Neural cell (in vitro differentiated cells): ENCODE measurements at regions not wholly inside any gene's neighbourhood (a gene's known extent, or its start where the extent isn't known, plus 50 kb on each side); places are given as distances from the start of the nearest gene placed in this dataset.

Experiments
- TF ChIP-seq, protein P1 (sequence below): fragments of 450-650 bp; IDR thresholded peaks from 2 replicates; pipeline ENCODE4 v1.5.1; 2014; ENCODE audit warnings: antibody characterized with exemption, mild to moderate bottlenecking, moderate library complexity; ENCODE audit not compliant: poor library complexity, severe bottlenecking
- TF ChIP-seq, protein P2 (sequence below): IDR thresholded peaks from 2 replicates; pipeline ENCODE4 v1.6.1; 2012; ENCODE audit warnings: borderline replicate concordance

DNA sequence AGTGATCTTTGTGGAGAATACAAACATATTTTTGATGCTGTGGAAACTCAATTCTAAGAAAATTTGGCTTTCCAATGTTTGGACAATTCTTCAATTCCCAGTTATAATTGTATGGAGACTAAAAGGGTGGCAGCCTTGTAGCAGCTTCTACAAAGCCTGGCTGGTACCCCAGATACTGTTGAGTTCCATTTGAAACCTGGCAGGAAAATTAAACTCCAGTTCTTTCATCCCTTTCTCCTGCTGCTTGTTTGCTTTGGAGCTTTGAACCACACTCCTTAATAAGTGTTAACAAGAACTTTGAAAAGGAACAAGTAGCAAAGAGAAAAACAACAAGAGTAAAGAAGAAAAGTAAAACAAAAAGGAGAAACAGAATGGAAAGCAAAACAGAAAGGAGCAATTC is 172.6 kb upstream of the ADAMTS5 start:
- TF ChIP-seq, protein P1, sequence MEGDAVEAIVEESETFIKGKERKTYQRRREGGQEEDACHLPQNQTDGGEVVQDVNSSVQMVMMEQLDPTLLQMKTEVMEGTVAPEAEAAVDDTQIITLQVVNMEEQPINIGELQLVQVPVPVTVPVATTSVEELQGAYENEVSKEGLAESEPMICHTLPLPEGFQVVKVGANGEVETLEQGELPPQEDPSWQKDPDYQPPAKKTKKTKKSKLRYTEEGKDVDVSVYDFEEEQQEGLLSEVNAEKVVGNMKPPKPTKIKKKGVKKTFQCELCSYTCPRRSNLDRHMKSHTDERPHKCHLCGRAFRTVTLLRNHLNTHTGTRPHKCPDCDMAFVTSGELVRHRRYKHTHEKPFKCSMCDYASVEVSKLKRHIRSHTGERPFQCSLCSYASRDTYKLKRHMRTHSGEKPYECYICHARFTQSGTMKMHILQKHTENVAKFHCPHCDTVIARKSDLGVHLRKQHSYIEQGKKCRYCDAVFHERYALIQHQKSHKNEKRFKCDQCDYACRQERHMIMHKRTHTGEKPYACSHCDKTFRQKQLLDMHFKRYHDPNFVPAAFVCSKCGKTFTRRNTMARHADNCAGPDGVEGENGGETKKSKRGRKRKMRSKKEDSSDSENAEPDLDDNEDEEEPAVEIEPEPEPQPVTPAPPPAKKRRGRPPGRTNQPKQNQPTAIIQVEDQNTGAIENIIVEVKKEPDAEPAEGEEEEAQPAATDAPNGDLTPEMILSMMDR: no peak
- TF ChIP-seq, protein P2, sequence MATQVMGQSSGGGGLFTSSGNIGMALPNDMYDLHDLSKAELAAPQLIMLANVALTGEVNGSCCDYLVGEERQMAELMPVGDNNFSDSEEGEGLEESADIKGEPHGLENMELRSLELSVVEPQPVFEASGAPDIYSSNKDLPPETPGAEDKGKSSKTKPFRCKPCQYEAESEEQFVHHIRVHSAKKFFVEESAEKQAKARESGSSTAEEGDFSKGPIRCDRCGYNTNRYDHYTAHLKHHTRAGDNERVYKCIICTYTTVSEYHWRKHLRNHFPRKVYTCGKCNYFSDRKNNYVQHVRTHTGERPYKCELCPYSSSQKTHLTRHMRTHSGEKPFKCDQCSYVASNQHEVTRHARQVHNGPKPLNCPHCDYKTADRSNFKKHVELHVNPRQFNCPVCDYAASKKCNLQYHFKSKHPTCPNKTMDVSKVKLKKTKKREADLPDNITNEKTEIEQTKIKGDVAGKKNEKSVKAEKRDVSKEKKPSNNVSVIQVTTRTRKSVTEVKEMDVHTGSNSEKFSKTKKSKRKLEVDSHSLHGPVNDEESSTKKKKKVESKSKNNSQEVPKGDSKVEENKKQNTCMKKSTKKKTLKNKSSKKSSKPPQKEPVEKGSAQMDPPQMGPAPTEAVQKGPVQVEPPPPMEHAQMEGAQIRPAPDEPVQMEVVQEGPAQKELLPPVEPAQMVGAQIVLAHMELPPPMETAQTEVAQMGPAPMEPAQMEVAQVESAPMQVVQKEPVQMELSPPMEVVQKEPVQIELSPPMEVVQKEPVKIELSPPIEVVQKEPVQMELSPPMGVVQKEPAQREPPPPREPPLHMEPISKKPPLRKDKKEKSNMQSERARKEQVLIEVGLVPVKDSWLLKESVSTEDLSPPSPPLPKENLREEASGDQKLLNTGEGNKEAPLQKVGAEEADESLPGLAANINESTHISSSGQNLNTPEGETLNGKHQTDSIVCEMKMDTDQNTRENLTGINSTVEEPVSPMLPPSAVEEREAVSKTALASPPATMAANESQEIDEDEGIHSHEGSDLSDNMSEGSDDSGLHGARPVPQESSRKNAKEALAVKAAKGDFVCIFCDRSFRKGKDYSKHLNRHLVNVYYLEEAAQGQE: no peak
